ENCODE measurements at regions not wholly inside any gene's neighbourhood (a gene's known extent, or its start where the extent isn't known, plus 50 kb on each side); places are given as distances from the start of the nearest gene placed in this dataset.

GRCh38 chr12:76611533-76611932, 52.0 kb upstream of the OSBPL8 start:
- Histone ChIP-seq H2AFZ (ENCODE audit: low read length) (no peak overlapping the region), H3K36me3 (ENCODE audit: control insufficient read depth, insufficient read depth, low read length) (no peaks in the 10 kb centered on the region)

GRCh38 chr12:76614364-76614763, 54.8 kb upstream of the OSBPL8 start:
- H3K79me2 ChIP-seq (ENCODE audit: control insufficient read depth, insufficient read depth, low read length), result no peaks in the 10 kb centered on the region
- no peak overlapping the region for H3K27ac ChIP-seq (ENCODE audit: insufficient read depth, low read length)
- no peak for DNase-seq (ENCODE audit: low read depth in 2 of 2)
- H3K9me3 ChIP-seq (ENCODE audit: control insufficient read depth, insufficient read depth, low read depth, low read length), result no peaks in the 10 kb centered on the region
- no peak overlapping the region for H3K4me2 ChIP-seq (ENCODE audit: extremely low read depth, insufficient read depth, low read length)
- H3K4me1 ChIP-seq (ENCODE audit: control insufficient read depth, extremely low read depth, insufficient read depth, low read length), result no peaks in the 10 kb centered on the region
- H4K20me1 ChIP-seq (ENCODE audit: control insufficient read depth, extremely low read depth, insufficient read depth, low read length), result no peaks in the 10 kb centered on the region
- H2AFZ ChIP-seq (ENCODE audit: low read length), result no peak overlapping the region
- TF ChIP-seq CTCF (conservative IDR thresholded peaks at IDR 0.05 in 1 of 2, IDR thresholded peaks at IDR 0.05 in 1 of 2; ENCODE audit: low read depth in 1 of 2, low read length in 2 of 2) (no peak), EZH2 (IDR thresholded peaks at IDR 0.05; ENCODE audit: low read length, missing control alignments) (no peak)
- no peaks in the 10 kb centered on the region for H3K36me3 ChIP-seq (ENCODE audit: control insufficient read depth, insufficient read depth, low read length)
- no peak overlapping the region for H3K9ac ChIP-seq (ENCODE audit: insufficient read depth, low read length)
- no peak overlapping the region for H3K4me3 ChIP-seq (replicated peaks in 1 of 4; ENCODE audit: control extremely low read depth in 1 of 4, insufficient read depth in 1 of 4, low read depth in 3 of 4, low read length in 4 of 4)
- H3K27me3 ChIP-seq (ENCODE audit: control insufficient read depth, insufficient read depth, low read length), result no peaks in the 10 kb centered on the region

More at GRCh38 chr12:76611533-76611932, 52.0 kb upstream of the OSBPL8 start:
- no peak overlapping the region for H3K4me2 ChIP-seq (ENCODE audit: extremely low read depth, insufficient read depth, low read length)
- H3K9ac ChIP-seq (ENCODE audit: insufficient read depth, low read length), result no peak overlapping the region
- DNase-seq (ENCODE audit: low read depth in 2 of 2), result peak; percentile 71 to 96
- no peak overlapping the region for H3K27ac ChIP-seq (ENCODE audit: insufficient read depth, low read length)
- no peak overlapping the region for H3K4me3 ChIP-seq (replicated peaks in 1 of 4; ENCODE audit: control extremely low read depth in 1 of 4, insufficient read depth in 1 of 4, low read depth in 3 of 4, low read length in 4 of 4)
- no peaks in the 10 kb centered on the region for H3K79me2 ChIP-seq (ENCODE audit: control insufficient read depth, insufficient read depth, low read length)
- no peaks in the 10 kb centered on the region for H3K9me3 ChIP-seq (ENCODE audit: control insufficient read depth, insufficient read depth, low read depth, low read length)
- H3K4me1 ChIP-seq (ENCODE audit: control insufficient read depth, extremely low read depth, insufficient read depth, low read length), result no peaks in the 10 kb centered on the region
- no peaks in the 10 kb centered on the region for H3K27me3 ChIP-seq (ENCODE audit: control insufficient read depth, insufficient read depth, low read length)
- TF ChIP-seq CTCF (conservative IDR thresholded peaks at IDR 0.05 in 1 of 2, IDR thresholded peaks at IDR 0.05 in 1 of 2; ENCODE audit: low read depth in 1 of 2, low read length in 2 of 2) (no peak), EZH2 (IDR thresholded peaks at IDR 0.05; ENCODE audit: low read length, missing control alignments) (no peak)
- no peaks in the 10 kb centered on the region for H4K20me1 ChIP-seq (ENCODE audit: control insufficient read depth, extremely low read depth, insufficient read depth, low read length)

GRCh38 chr12:76618031-76618430, 58.5 kb upstream of the OSBPL8 start:
- H3K4me3 ChIP-seq (replicated peaks in 1 of 4; ENCODE audit: control extremely low read depth in 1 of 4, insufficient read depth in 1 of 4, low read depth in 3 of 4, low read length in 4 of 4), result no peak overlapping the region
- H3K9ac ChIP-seq (ENCODE audit: insufficient read depth, low read length), result no peak overlapping the region
- TF ChIP-seq CTCF (conservative IDR thresholded peaks at IDR 0.05 in 1 of 2, IDR thresholded peaks at IDR 0.05 in 1 of 2; ENCODE audit: low read depth in 1 of 2, low read length in 2 of 2), result no peak
- TF ChIP-seq EZH2 (IDR thresholded peaks at IDR 0.05; ENCODE audit: low read length, missing control alignments), result no peak
- no peaks in the 10 kb centered on the region for H3K4me1 ChIP-seq (ENCODE audit: control insufficient read depth, extremely low read depth, insufficient read depth, low read length)
- H3K9me3 ChIP-seq (ENCODE audit: control insufficient read depth, insufficient read depth, low read depth, low read length), result no peaks in the 10 kb centered on the region
- no peaks in the 10 kb centered on the region for H3K79me2 ChIP-seq (ENCODE audit: control insufficient read depth, insufficient read depth, low read length)
- no peaks in the 10 kb centered on the region for H3K27me3 ChIP-seq (ENCODE audit: control insufficient read depth, insufficient read depth, low read length)
- no peak overlapping the region for H3K4me2 ChIP-seq (ENCODE audit: extremely low read depth, insufficient read depth, low read length)
- no peaks in the 10 kb centered on the region for H3K36me3 ChIP-seq (ENCODE audit: control insufficient read depth, insufficient read depth, low read length)
- DNase-seq (ENCODE audit: low read depth in 2 of 2), result no peak
- no peak overlapping the region for H3K27ac ChIP-seq (ENCODE audit: insufficient read depth, low read length)
- H4K20me1 ChIP-seq (ENCODE audit: control insufficient read depth, extremely low read depth, insufficient read depth, low read length), result no peaks in the 10 kb centered on the region
- no peak overlapping the region for H2AFZ ChIP-seq (ENCODE audit: low read length)
